HCT116 (cell line): ENCODE measurements at regions not wholly inside any gene's neighbourhood (a gene's known extent, or its start where the extent isn't known, plus 50 kb on each side); places are given as distances from the start of the nearest gene placed in this dataset.

Experiments used
- ATAC-seq: fragments of 200-7000 bp; cut with Tn5 transposase; 2 replicates; pipeline ENCODE4 v1.9.1; 2020; ENCODE audit warnings: mild to moderate bottlenecking, moderate library complexity
- BruUV-seq: library from RNA; stranded (reverse); fragments of 400-500 nt; replicated peaks from 2 replicates; lab custom pipeline; 2021; lab: Mats Ljungman, UMichigan
- CTCF ChIA-PET: fragments of 300-600 bp; sonication (Branson Sonifier 250); formaldehyde crosslinking; loops from one replicate; lab custom pipeline; 2021; ENCODE audit warnings: antibody characterized with exemption; lab: Charles Lee
- POLR2A ChIA-PET: fragments of 300-600, 350-600 bp; sonication (Branson Sonifier 250); formaldehyde crosslinking; loops from one replicate; lab custom pipeline; 2021; ENCODE audit warnings: antibody characterized with exemption; lab: Charles Lee
- RAD21 ChIA-PET, 2 experiments: fragments of 300-600 bp; sonication (Branson Sonifier 250); formaldehyde crosslinking; loops; one replicate each; lab custom pipeline; 2023; ENCODE audit warnings: low total read pairs in 2 of 2; ENCODE audit not compliant: uncharacterized antibody in 2 of 2, unreplicated experiment in 2 of 2, low non-redundant PET in 1 of 2; lab: Charles Lee
- DNase-seq: peaks from one replicate; pipeline ENCODE4 v3.0.0-alpha.2; 2010; ENCODE audit warnings: low read depth, low spot score
- H2AFZ ChIP-seq: fragments of 200-600 bp; shearing (Covaris generic), sonication (generic); 2 replicates; pipeline ENCODE4 v1.6.1; 2017; ENCODE audit warnings: low read depth, mixed run types, mixed read lengths, antibody characterized with exemption, low read length; ENCODE audit not compliant: poor library complexity, severe bottlenecking
- H3K27ac ChIP-seq: 2 replicates; pipeline ENCODE4 v1.5.1; 2012; ENCODE audit warnings: low read depth, low read length
- H3K27me3 ChIP-seq: fragments of 200-600 bp; sonication (generic); 2 replicates; pipeline ENCODE4 v1.6.1; 2016; ENCODE audit warnings: mixed run types, low read length, mixed read lengths; ENCODE audit not compliant: insufficient read depth
- H3K36me3 ChIP-seq, 2 experiments: fragments of 200-500 bp in 1 of 2; fragments of 200-600 bp in 1 of 2; sonication (Bioruptor generic) in 1 of 2; sonication (generic) in 1 of 2; 2 replicates each; pipeline versions ENCODE4 v1.5.1 to v1.6.1; 2014 to 2016; ENCODE audit warnings: low read length in 2 of 2, inconsistent platforms in 1 of 2, mixed read lengths in 1 of 2, mixed run types in 1 of 2; ENCODE audit not compliant: insufficient read depth in 2 of 2, control insufficient read depth in 1 of 2
- H3K4me1 ChIP-seq, 2 experiments: fragments of 200-600 bp in 1 of 2; sonication (generic) in 1 of 2; 2 replicates each; pipeline versions ENCODE4 v1.5.1 to v1.6.1; 2012 to 2017; ENCODE audit warnings: low read length in 2 of 2, inconsistent platforms in 1 of 2, mild to moderate bottlenecking in 1 of 2, mixed read lengths in 1 of 2, mixed run types in 1 of 2, moderate library complexity in 1 of 2; ENCODE audit not compliant: insufficient read depth in 2 of 2, control insufficient read depth in 1 of 2
- H3K4me2 ChIP-seq: fragments of 200-600 bp; sonication (generic); 2 replicates; pipeline ENCODE4 v1.6.1; 2017; ENCODE audit warnings: mixed run types, low read length, mixed read lengths
- H3K4me3 ChIP-seq, 2 experiments: fragments of 200-600 bp in 1 of 2; sonication (generic) in 1 of 2; replicated peaks in 1 of 2; 2 replicates each; pipeline ENCODE4 v1.5.1; 2011 to 2016; ENCODE audit warnings: low read length in 2 of 2, control low read depth in 1 of 2, low read depth in 1 of 2, mild to moderate bottlenecking in 1 of 2, mixed read lengths in 1 of 2, mixed run types in 1 of 2
- H3K79me2 ChIP-seq: fragments of 200-600 bp; sonication (generic); 2 replicates; pipeline ENCODE4 v1.6.1; 2017; ENCODE audit warnings: mild to moderate bottlenecking, mixed run types, low read length, moderate library complexity, mixed read lengths; ENCODE audit not compliant: insufficient read depth
- H3K9ac ChIP-seq: fragments of 200-600 bp; sonication (generic); 2 replicates; pipeline ENCODE4 v1.6.1; 2016; ENCODE audit warnings: low read length, mixed read lengths
- H3K9me2 ChIP-seq: fragments of 200-600 bp; sonication (generic), shearing (Covaris generic); 2 replicates; pipeline ENCODE4 v1.6.1; 2017; ENCODE audit warnings: mixed run types, mild to moderate bottlenecking, moderate library complexity; ENCODE audit not compliant: insufficient read depth
- H3K9me3 ChIP-seq, 2 experiments: fragments of 200-500 bp in 1 of 2; fragments of 200-600 bp in 1 of 2; sonication (Bioruptor generic) in 1 of 2; sonication (generic) in 1 of 2; 2 replicates each; pipeline ENCODE4 v1.6.1; 2014 to 2017; ENCODE audit warnings: low read length in 2 of 2, mixed read lengths in 2 of 2, inconsistent platforms in 1 of 2, low read depth in 1 of 2, mild to moderate bottlenecking in 1 of 2, mixed run types in 1 of 2, moderate library complexity in 1 of 2; ENCODE audit not compliant: control insufficient read depth in 1 of 2, insufficient read depth in 1 of 2
- H4K20me1 ChIP-seq: fragments of 200-600 bp; sonication (generic), shearing (Covaris generic); 2 replicates; pipeline ENCODE4 v1.6.1; 2017; ENCODE audit warnings: mixed run types, mild to moderate bottlenecking, moderate library complexity; ENCODE audit not compliant: insufficient read depth
- CBX3 ChIP-seq: IDR thresholded peaks from 2 replicates; pipeline ENCODE4 v1.6.1; 2012; ENCODE audit warnings: low read depth
- EZH2 ChIP-seq: fragments of 200-600 bp; sonication (generic); IDR thresholded peaks from 2 replicates; pipeline ENCODE4 v1.6.1; 2017; ENCODE audit warnings: antibody characterized with exemption, mixed run types
- EZH2phosphoT487 ChIP-seq: fragments of 200-600 bp; IDR thresholded peaks from 2 replicates; pipeline ENCODE4 v1.6.1; 2018; ENCODE audit warnings: antibody characterized with exemption, borderline replicate concordance
- POLR2A ChIP-seq: IDR thresholded peaks from 2 replicates; pipeline ENCODE4 v1.7.0; 2011; ENCODE audit warnings: borderline replicate concordance; ENCODE audit not compliant: insufficient read depth, insufficient read length; ENCODE audit errors: extremely low read depth
- RAD21 ChIP-seq: IDR thresholded peaks from 2 replicates; pipeline ENCODE4 v1.6.1; 2012; ENCODE audit warnings: low read depth, mild to moderate bottlenecking
- SP1 ChIP-seq: IDR thresholded peaks from 2 replicates; pipeline ENCODE4 v1.6.1; 2012; ENCODE audit warnings: low read depth
- SRF ChIP-seq: IDR thresholded peaks from 2 replicates; pipeline ENCODE4 v1.6.1; 2012; ENCODE audit warnings: low read depth
- TCF7L2 ChIP-seq: IDR thresholded peaks from 2 replicates; pipeline ENCODE4 v1.7.0; 2011; ENCODE audit warnings: borderline replicate concordance, inconsistent platforms; ENCODE audit not compliant: insufficient read depth, insufficient read length; ENCODE audit errors: extremely low read depth
- YY1 ChIP-seq: IDR thresholded peaks from 2 replicates; pipeline ENCODE4 v1.6.1; 2011; ENCODE audit warnings: low read length, low read depth, moderate library complexity, mild to moderate bottlenecking; ENCODE audit not compliant: insufficient replicate concordance; ENCODE audit errors: extremely low read depth
- ZFX ChIP-seq: fragments of 450-650 bp; IDR thresholded peaks from 2 replicates; pipeline ENCODE4 v1.6.1; 2017
- ZNF274 ChIP-seq: fragments of 200-500 bp; sonication (Bioruptor generic); IDR thresholded peaks from 2 replicates; pipeline ENCODE4 v1.6.1; 2014; ENCODE audit warnings: mild to moderate bottlenecking, low read depth, low read length, inconsistent platforms
- intact Hi-C: fragments of 100-400 bp; cut with micrococcal nuclease; formaldehyde crosslinking; loops from 2 replicates; pipeline ENCODE4 v1.10.0; 2022
- TF ChIP-seq, protein P1 (sequence below): IDR thresholded peaks from 2 replicates; pipeline ENCODE4 v1.6.1; 2012
- TF ChIP-seq, protein P2 (sequence below): IDR thresholded peaks from 2 replicates; pipeline ENCODE4 v1.6.1; 2012; ENCODE audit warnings: low read depth

DNA sequence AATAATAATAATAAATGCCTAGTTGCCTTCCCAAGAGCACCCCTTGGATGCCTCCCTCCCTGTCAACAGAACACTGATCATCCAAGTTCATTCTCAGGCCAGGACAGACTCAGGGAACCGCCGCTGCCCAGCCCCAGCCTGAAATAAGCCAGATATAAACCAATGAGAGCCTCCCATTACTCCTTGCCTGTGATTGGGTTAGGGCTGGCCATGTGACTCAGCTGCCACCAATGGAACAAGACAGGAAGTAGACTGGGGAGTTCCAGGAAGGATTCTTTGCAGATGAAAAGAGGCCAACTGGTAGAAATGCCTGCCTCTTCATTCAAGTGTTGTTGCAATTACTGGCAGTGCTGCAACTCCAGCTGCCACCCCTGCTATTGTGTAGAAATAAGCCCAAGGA is 146.4 kb upstream of the TIAM1 start:
- DNase-seq (no peak), ATAC-seq (peak; percentile 72)
- TF ChIP-seq, protein P1, sequence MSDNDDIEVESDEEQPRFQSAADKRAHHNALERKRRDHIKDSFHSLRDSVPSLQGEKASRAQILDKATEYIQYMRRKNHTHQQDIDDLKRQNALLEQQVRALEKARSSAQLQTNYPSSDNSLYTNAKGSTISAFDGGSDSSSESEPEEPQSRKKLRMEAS = no peak
- TF ChIP-seq, protein P2, sequence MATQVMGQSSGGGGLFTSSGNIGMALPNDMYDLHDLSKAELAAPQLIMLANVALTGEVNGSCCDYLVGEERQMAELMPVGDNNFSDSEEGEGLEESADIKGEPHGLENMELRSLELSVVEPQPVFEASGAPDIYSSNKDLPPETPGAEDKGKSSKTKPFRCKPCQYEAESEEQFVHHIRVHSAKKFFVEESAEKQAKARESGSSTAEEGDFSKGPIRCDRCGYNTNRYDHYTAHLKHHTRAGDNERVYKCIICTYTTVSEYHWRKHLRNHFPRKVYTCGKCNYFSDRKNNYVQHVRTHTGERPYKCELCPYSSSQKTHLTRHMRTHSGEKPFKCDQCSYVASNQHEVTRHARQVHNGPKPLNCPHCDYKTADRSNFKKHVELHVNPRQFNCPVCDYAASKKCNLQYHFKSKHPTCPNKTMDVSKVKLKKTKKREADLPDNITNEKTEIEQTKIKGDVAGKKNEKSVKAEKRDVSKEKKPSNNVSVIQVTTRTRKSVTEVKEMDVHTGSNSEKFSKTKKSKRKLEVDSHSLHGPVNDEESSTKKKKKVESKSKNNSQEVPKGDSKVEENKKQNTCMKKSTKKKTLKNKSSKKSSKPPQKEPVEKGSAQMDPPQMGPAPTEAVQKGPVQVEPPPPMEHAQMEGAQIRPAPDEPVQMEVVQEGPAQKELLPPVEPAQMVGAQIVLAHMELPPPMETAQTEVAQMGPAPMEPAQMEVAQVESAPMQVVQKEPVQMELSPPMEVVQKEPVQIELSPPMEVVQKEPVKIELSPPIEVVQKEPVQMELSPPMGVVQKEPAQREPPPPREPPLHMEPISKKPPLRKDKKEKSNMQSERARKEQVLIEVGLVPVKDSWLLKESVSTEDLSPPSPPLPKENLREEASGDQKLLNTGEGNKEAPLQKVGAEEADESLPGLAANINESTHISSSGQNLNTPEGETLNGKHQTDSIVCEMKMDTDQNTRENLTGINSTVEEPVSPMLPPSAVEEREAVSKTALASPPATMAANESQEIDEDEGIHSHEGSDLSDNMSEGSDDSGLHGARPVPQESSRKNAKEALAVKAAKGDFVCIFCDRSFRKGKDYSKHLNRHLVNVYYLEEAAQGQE = no peak
- no peak for TF ChIP-seq SP1
- no peak for TF ChIP-seq EZH2phosphoT487
- no peak for TF ChIP-seq YY1
- TF ChIP-seq EZH2 = no peak
- no peak for TF ChIP-seq TCF7L2
- no peak for TF ChIP-seq RAD21
- TF ChIP-seq POLR2A = no peak
- TF ChIP-seq ZFX = no peak
- TF ChIP-seq CBX3 = no peak
- no peak for TF ChIP-seq SRF
- TF ChIP-seq ZNF274 = no peak
- Histone ChIP-seq H3K9me2 (no peaks in the 10 kb centered on the region), H3K79me2 (peaks cover 3% of the 10 kb centered on the region; the same call in 1 of the 2 replicates), H2AFZ (no peak overlapping the region), H3K9ac (no peak overlapping the region), H3K4me2 (no peak overlapping the region), H3K4me1 (0 out of 4 replicates have a peak, but pooled peaks cover 0 to 4% of the 10 kb centered on the region in 2 experiments), H3K27ac (no peak overlapping the region), H3K4me3 (no peak overlapping the region), H3K27me3 (no peaks in the 10 kb centered on the region), H3K9me3 (peaks cover 0 to 5% of the 10 kb centered on the region in 2 experiments; a peak in 1 of 4 replicates), H4K20me1 (no peaks in the 10 kb centered on the region), H3K36me3 (no peaks in the 10 kb centered on the region)
- intact Hi-C loops = no loop called here
- CTCF ChIA-PET = no interaction called here
- POLR2A ChIA-PET = no interaction called here
- RAD21 ChIA-PET = no interaction called here
- BruUV-seq = no TSS peak
